Neural progenitor cell (in vitro differentiated cells): ENCODE measurements at regions not wholly inside any gene's neighbourhood (a gene's known extent, or its start where the extent isn't known, plus 50 kb on each side); places are given as distances from the start of the nearest gene placed in this dataset.

ENCODE experiments used
- DNase-seq: peaks from one replicate; pipeline ENCODE4 v3.0.0-alpha.2; 2016; ENCODE audit warnings: low spot score
- H2AFZ ChIP-seq: fragments of 200-600 bp; sonication (generic); replicated peaks from 2 replicates; pipeline ENCODE4 v1.6.1; 2016; ENCODE audit warnings: antibody characterized with exemption
- H3F3A ChIP-seq: fragments of 200-600 bp; sonication (generic); 2 replicates; pipeline ENCODE4 v1.6.1; 2016; ENCODE audit warnings: antibody characterized with exemption, low read depth
- H3K27ac ChIP-seq: fragments of 200-600 bp; sonication (generic); 2 replicates; pipeline ENCODE4 v1.5.1; 2016; ENCODE audit warnings: mild to moderate bottlenecking
- H3K27me3 ChIP-seq: fragments of 200-600 bp; sonication (generic); 2 replicates; pipeline ENCODE4 v1.6.1; 2016; ENCODE audit warnings: mild to moderate bottlenecking, moderate library complexity
- H3K36me3 ChIP-seq: fragments of 200-600 bp; sonication (generic); 2 replicates; pipeline ENCODE4 v1.5.1; 2016
- H3K4me1 ChIP-seq: fragments of 200-600 bp; sonication (generic); 2 replicates; pipeline ENCODE4 v1.6.1; 2016; ENCODE audit warnings: mixed run types
- H3K4me2 ChIP-seq: fragments of 200-600 bp; sonication (generic); 2 replicates; pipeline ENCODE4 v1.6.1; 2016
- H3K4me3 ChIP-seq: fragments of 200-600 bp; sonication (generic); 2 replicates; pipeline ENCODE4 v1.5.1; 2016
- H3K79me2 ChIP-seq: fragments of 200-600 bp; sonication (generic); 2 replicates; pipeline ENCODE4 v1.6.1; 2016; ENCODE audit warnings: low read depth
- H3K9ac ChIP-seq: fragments of 200-600 bp; sonication (generic); 2 replicates; pipeline ENCODE4 v1.6.1; 2016
- H3K9me3 ChIP-seq: fragments of 200-600 bp; sonication (generic); 2 replicates; pipeline ENCODE4 v1.5.1; 2016; ENCODE audit warnings: low read depth
- H4K20me1 ChIP-seq: fragments of 200-600 bp; sonication (generic); 2 replicates; pipeline ENCODE4 v1.6.1; 2016; ENCODE audit warnings: low read depth
- H3K27ac Mint-ChIP-seq: 3 replicates; pipeline ENCODE4 v1.8.0; 2021; ENCODE audit warnings: mixed read lengths
- H3K27me3 Mint-ChIP-seq: 2 replicates; pipeline ENCODE4 v1.8.0; 2022; ENCODE audit warnings: low read depth, mild to moderate bottlenecking, inconsistent platforms, moderate library complexity, mixed read lengths; ENCODE audit not compliant: insufficient read depth
- H3K36me3 Mint-ChIP-seq: 3 replicates; pipeline ENCODE4 v1.8.0; 2021; ENCODE audit warnings: mixed read lengths
- H3K4me1 Mint-ChIP-seq: 3 replicates; pipeline ENCODE4 v1.8.0; 2021; ENCODE audit warnings: mixed read lengths
- H3K4me3 Mint-ChIP-seq: 3 replicates; pipeline ENCODE4 v1.8.0; 2021; ENCODE audit warnings: mild to moderate bottlenecking, moderate library complexity, mixed read lengths
- H3K9me3 Mint-ChIP-seq: 3 replicates; pipeline ENCODE4 v1.8.0; 2020; ENCODE audit warnings: mixed read lengths
- CTCF ChIP-seq: fragments of 200-600 bp; sonication (generic); IDR thresholded peaks from 2 replicates; pipeline ENCODE4 v1.5.1; 2017; ENCODE audit warnings: antibody characterized with exemption, mild to moderate bottlenecking
- EZH2 ChIP-seq: fragments of 200-600 bp; sonication (generic); IDR thresholded peaks from 2 replicates; pipeline ENCODE4 v1.6.1; 2017; ENCODE audit warnings: antibody characterized with exemption, mild to moderate bottlenecking, moderate library complexity
- EZH2phosphoT487 ChIP-seq: fragments of 200-600 bp; sonication (generic); IDR thresholded peaks from 2 replicates; pipeline ENCODE4 v1.6.1; 2017; ENCODE audit warnings: antibody characterized with exemption

- TF ChIP-seq EZH2phosphoT487: no peak
- no peak for TF ChIP-seq CTCF
- TF ChIP-seq EZH2: no peak
- Histone ChIP-seq H3K9ac (no peak overlapping the region), H3K79me2 (no peaks in the 10 kb centered on the region), H2AFZ (no peak overlapping the region), H4K20me1 (no peaks in the 10 kb centered on the region), H3K27me3 (no peaks in the 10 kb centered on the region), H3F3A (no peaks in the 10 kb centered on the region), H3K36me3 (no peaks in the 10 kb centered on the region), H3K9me3 (no peaks in the 10 kb centered on the region), H3K4me1 (no peaks in the 10 kb centered on the region), H3K4me2 (no peak overlapping the region), H3K4me3 (no peak overlapping the region), H3K27ac (no peak overlapping the region)
- H3K27ac Mint-ChIP-seq: no peak overlapping the region
- no peak for DNase-seq
- no peak overlapping the region for H3K4me3 Mint-ChIP-seq
- no peaks in the 10 kb centered on the region for H3K4me1 Mint-ChIP-seq
- peaks cover 6% of the 10 kb centered on the region for H3K27me3 Mint-ChIP-seq
- no peaks in the 10 kb centered on the region for H3K36me3 Mint-ChIP-seq
- H3K9me3 Mint-ChIP-seq: peaks cover 17% of the 10 kb centered on the region
These were observed 991.4 kb upstream of the SLIT2 start for GRCh38 chr4:19260346-19260745.

- H3K36me3 Mint-ChIP-seq: no peaks in the 10 kb centered on the region
- H2AFZ ChIP-seq: no peak overlapping the region
- no peak for TF ChIP-seq CTCF
- no peak for TF ChIP-seq EZH2phosphoT487
- TF ChIP-seq EZH2: no peak
- H3K27me3 ChIP-seq: no peaks in the 10 kb centered on the region
- H3K4me3 ChIP-seq: no peak overlapping the region
- H3F3A ChIP-seq: no peaks in the 10 kb centered on the region
- no peak overlapping the region for H3K4me2 ChIP-seq
- no peak overlapping the region for H3K27ac ChIP-seq
- peaks cover 6% of the 10 kb centered on the region for H3K27me3 Mint-ChIP-seq
- DNase-seq: no peak
- H3K4me3 Mint-ChIP-seq: no peak overlapping the region
- no peaks in the 10 kb centered on the region for H3K79me2 ChIP-seq
- H4K20me1 ChIP-seq: no peaks in the 10 kb centered on the region
- H3K9me3 ChIP-seq: no peaks in the 10 kb centered on the region
- no peaks in the 10 kb centered on the region for H3K4me1 ChIP-seq
- H3K27ac Mint-ChIP-seq: no peak overlapping the region
- H3K4me1 Mint-ChIP-seq: no peaks in the 10 kb centered on the region
- H3K9me3 Mint-ChIP-seq: peaks cover 21% of the 10 kb centered on the region
- H3K36me3 ChIP-seq: no peaks in the 10 kb centered on the region
- H3K9ac ChIP-seq: no peak overlapping the region
These were observed 991.8 kb upstream of the SLIT2 start for GRCh38 chr4:19259920-19260319.

GRCh38 chr4:19256823-19257222 is 994.9 kb upstream of the SLIT2 start:
- no peak for TF ChIP-seq EZH2
- TF ChIP-seq EZH2phosphoT487: no peak
- TF ChIP-seq CTCF: no peak
- Histone ChIP-seq H3K9me3 (no peaks in the 10 kb centered on the region), H2AFZ (no peak overlapping the region), H3K4me2 (no peak overlapping the region), H3K27me3 (no peaks in the 10 kb centered on the region), H3F3A (no peaks in the 10 kb centered on the region), H3K79me2 (no peaks in the 10 kb centered on the region), H3K9ac (no peak overlapping the region), H3K4me1 (no peaks in the 10 kb centered on the region), H3K4me3 (no peak overlapping the region), H4K20me1 (no peaks in the 10 kb centered on the region), H3K36me3 (no peaks in the 10 kb centered on the region), H3K27ac (no peak overlapping the region)
- Mint-ChIP-seq H3K4me3 (no peak overlapping the region), H3K4me1 (no peaks in the 10 kb centered on the region), H3K27ac (no peak overlapping the region), H3K9me3 (peaks cover 27% of the 10 kb centered on the region), H3K27me3 (peaks cover 4% of the 10 kb centered on the region), H3K36me3 (no peaks in the 10 kb centered on the region)
- DNase-seq: no peak

- H3K9me3 Mint-ChIP-seq: peaks cover 37% of the 10 kb centered on the region
- Histone ChIP-seq H3K4me3 (no peak overlapping the region), H4K20me1 (no peaks in the 10 kb centered on the region), H3K79me2 (no peaks in the 10 kb centered on the region), H3K9me3 (no peaks in the 10 kb centered on the region), H3K27me3 (no peaks in the 10 kb centered on the region), H3K9ac (no peak overlapping the region), H3K4me1 (no peaks in the 10 kb centered on the region), H3F3A (no peaks in the 10 kb centered on the region), H2AFZ (no peak overlapping the region), H3K4me2 (no peak overlapping the region), H3K27ac (no peak overlapping the region), H3K36me3 (no peaks in the 10 kb centered on the region)
- H3K27me3 Mint-ChIP-seq: peaks cover 5% of the 10 kb centered on the region
- TF ChIP-seq EZH2phosphoT487: no peak
- H3K27ac Mint-ChIP-seq: no peak overlapping the region
- no peak overlapping the region for H3K4me3 Mint-ChIP-seq
- no peaks in the 10 kb centered on the region for H3K36me3 Mint-ChIP-seq
- peaks cover 6% of the 10 kb centered on the region for H3K4me1 Mint-ChIP-seq
- DNase-seq: no peak
These were observed 997.2 kb upstream of the SLIT2 start for GRCh38 chr4:19254486-19254885.
